NCI-H2196 treated with DMSO at 0.1 percent for 48 hours (cell line): ENCODE measurements at regions not wholly inside any gene's neighbourhood (a gene's known extent, or its start where the extent isn't known, plus 50 kb on each side); places are given as distances from the start of the nearest gene placed in this dataset.
A peak's percentile ranks its signal among the peaks of the same experiment; 100 is the strongest.

Source experiments
- DNase-seq: peaks from one replicate; lab custom pipeline; 2025; ENCODE audit not compliant: unreplicated experiment; lab: John Stamatoyannopoulos, UW

DNA sequence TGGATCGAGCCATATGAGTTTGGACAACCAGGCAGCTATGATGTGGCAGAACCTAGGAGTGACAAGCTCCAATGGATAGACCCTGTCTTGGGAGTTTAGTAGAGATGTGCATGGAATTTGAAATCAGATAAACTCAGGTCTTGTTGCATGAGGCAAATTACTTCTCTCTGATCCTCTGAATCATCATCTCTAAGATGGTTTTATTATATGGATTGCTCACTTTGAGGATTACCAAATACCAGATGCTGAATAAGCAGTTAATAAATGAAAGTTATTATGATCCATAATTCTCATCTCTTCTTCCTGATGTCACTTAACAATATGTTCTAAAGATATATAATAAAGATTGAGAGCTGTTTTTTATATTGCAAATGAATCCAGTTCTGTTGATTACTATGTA is 622.2 kb downstream of the NTRK3 start:
- DNase-seq = no peak

DNA sequence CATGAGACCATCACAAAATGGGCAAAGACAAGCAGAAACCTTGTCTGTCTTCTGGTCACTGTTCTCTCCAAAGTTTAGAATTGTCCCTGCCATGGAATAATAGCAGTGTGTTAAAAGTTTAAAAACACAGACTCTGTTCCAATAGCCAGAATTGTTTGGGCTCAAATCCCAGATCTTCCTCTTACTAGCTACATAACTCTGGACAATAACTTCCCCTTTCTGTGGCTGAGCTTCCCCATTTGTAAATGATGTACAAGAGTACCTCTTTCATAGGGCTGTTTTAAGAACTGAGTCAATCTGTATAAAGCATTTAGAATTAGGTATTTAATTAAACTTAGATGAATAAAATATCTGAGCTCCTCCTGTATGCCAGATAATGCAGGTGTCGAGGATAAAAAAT is 623.0 kb downstream of the NTRK3 start:
- DNase-seq = peak; percentile 14

DNA sequence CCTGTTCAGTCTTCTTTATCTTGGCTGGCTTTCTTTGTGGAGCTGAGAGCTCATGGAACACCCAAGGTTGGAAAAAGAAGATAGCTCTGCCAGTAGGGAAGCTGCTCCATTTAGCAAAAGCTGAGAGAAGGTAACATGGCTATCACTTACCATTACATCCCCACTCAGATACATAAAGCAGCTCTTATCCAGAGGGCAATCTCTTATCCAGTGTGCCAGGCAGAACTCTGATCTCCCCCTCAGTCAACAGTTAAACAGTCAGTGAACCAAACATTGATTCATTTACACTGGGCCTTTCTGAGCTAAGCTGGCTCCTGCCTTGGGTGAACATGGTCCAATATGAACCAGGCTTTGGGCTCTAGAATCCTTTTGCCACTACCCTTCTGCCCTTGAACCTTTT is 624.2 kb downstream of the NTRK3 start:
- no peak for DNase-seq

DNA sequence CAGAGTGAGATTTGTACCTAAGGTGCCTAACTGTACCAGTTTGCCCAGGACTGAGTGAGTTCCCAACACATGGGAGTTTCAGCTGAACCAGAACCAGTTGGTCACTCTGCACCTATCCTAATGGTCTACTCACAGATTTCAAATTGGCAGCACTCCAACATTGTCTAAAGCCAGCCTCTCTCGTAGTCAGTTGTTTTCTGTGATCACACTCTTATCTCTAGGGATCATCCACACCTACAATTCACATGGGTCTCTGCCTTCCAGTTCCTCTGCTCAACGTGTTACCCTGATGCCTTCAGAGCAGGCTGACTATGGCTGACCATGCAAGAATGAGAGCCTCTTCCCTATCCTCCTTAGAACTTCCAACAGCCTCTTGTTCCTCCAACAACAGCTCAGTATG is 624.8 kb downstream of the NTRK3 start:
- DNase-seq = no peak

DNA sequence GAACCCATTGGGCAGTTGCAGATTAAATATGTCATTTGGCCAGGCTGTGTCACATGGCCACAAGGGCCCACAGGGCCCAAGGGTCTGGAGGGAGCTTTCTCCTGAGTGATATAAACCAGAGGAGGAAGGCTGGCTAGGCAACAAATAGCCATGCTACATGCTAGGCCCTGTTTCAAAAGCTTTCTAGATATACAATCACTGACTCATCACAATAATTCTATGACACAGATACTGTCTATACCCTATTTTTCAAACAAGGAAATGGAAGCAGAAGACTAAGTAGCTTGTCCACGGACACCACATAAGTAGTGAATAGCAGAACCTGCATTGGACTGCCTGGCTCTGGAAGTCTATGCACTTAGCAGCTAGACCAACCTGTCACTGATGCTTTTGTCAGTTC is 625.4 kb downstream of the NTRK3 start:
- no peak for DNase-seq

DNA sequence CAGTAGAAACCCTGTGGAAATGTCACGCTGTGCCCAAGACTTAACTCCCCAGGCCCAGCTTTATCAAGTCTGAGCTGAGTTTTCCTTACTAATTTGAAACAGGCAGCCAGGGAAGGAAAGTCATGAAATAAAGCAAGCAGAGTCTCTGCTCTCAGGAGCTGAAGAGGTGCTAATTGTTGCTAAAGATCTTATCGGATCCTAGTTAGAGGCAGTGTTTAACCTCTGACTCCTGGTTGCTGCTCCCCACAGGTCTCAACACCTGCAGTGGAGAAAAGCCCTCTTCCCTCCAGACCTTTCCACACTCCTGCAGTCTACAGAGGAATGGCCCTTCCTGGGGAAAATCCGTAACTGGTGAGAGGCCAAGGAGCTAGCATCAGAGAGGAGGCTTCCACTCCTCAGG is 628.2 kb downstream of the NTRK3 start:
- no peak for DNase-seq

GRCh38 chr15:87626860-87627259 is 629.7 kb downstream of the NTRK3 start:
- no peak for DNase-seq

DNA sequence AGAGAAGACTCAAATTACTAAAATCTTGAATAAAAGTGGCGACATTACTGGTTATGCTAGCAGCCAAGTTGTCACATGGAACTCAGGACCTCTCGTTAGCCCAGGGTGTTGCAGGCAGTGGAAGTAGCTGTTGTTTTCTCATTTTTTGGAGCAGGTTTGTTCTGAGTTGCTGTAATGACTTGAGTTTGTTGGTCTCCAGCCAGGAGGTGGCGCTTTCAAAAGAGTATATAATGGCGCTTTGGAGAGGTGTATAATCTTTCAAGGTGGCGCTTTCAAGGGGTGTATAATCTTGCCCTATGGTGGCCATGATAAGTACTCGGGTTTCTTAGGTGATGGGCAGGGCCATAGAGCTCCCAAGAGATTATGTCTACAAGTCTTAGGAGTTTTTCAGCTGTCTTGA is 632.7 kb downstream of the NTRK3 start:
- DNase-seq = no peak

DNA sequence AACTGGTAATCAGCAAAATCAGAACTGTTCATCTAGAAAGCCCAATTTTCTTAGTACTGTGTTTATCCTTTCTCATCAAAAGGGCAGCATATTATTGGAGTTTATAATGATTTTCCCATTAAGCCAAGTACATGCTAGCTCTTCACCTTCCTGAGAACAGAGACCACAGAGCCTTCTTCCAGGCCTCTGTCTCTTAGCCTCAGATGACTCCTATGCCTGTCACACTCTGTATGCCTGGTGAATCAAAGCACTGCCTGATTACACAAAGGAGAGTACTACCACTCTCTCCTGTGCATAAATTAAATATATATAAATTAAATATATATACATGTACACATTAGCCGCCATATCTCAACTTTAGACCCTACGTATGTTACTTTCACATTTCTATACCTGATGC is 636.1 kb downstream of the NTRK3 start:
- no peak for DNase-seq

DNA sequence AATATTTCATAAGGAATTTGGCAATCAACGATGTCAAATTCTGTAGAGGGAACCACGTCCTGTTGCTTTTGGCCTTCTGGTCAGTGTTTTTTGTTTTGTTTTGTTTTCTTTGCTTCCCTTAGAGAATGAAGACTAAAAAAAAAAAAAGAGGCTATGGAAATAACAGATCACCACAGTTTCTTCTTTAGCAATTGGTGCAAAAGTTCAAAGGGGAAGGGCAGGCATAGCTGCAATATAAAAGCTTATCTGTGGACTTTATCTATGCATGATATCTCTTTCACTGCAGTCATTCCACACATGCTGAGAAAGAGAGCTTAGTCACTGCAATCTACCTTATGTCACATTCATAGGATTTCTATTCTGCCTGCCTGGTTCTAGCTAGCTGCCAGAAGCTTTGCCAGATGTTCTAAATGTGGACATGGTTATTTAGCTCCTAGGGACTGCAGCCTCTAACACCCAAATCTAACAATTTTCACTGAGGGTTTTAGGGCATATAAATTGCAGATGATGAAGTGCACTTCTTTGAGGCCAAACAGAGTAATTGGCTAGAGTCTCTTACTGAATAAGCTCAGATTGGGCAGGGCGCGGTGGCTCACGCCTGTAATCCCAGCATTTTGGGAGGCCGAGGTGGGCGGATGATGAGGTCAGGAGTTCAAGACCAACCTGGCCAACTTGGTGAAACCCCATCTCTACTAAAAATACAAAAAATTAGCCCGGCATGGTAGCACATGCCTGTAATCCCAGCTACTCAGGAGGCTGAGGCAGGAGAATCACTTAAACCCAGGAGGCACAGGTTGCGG is 637.2 kb downstream of the NTRK3 start:
- DNase-seq = no peak

GRCh38 chr15:87618203-87618725 is 638.3 kb downstream of the NTRK3 start:
- no peak for DNase-seq

GRCh38 chr15:87614704-87615103 is 641.8 kb downstream of the NTRK3 start:
- DNase-seq = no peak

DNA sequence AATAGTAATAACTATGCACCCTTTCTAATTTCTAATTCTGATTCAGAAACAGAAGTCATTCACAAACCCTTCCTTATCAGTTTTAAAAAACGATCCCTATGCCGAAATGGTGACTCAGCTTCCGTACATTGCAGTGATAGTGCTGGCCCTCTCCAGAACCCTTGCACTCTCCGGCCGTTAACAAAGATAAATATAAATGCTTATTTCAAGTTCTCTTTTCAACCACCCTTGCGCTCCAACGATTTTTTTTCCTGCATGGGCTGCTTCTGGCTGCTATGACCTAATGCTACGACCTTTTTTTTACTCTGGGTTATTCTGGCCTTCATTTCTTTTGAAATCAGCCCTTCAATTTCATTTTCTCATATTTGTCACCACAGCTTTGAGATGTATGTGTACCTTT is 646.2 kb downstream of the NTRK3 start:
- no peak for DNase-seq

- no peak for DNase-seq
Observed at GRCh38 chr15:87609894-87610293, 646.6 kb downstream of the NTRK3 start.

- DNase-seq = no peak
Observed at GRCh38 chr15:87609474-87609873, 647.1 kb downstream of the NTRK3 start.

DNA sequence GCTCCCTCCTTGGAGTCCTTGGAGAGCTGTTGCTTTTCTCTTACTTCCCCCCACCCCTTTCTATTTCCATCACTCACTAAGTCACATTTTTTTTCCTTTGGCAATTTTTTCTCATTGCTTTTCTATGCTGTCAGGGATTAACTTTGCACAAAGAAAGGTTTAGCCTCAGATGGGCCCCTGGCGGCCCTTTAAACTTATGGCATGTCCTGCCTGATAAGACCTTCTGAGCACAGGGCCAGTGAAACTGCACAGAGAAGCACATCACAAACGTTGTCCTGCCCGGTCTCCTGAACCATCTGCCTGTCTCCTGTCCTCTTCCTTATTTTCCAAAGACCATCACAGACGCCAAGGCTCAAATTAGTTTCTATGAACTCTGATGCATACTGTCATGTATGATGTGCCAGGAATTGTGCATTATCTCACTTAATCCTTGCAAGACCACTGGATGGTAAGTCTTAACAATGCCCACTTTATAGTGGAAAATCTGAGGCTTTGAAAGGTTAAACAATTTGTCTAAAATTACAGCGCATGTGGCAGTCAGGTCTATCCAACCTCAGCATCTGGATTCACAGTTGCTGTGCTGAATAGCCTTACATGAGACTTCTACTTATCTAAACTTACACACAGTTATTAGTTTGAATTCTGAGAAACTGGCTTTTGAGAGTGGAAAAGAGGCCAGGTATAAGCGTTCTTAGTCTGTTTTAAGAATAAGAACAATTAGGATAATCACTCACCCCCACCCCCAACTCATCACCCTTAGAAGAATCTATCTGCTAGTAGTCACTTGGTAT is 648.1 kb downstream of the NTRK3 start:
- DNase-seq = no peak

DNA sequence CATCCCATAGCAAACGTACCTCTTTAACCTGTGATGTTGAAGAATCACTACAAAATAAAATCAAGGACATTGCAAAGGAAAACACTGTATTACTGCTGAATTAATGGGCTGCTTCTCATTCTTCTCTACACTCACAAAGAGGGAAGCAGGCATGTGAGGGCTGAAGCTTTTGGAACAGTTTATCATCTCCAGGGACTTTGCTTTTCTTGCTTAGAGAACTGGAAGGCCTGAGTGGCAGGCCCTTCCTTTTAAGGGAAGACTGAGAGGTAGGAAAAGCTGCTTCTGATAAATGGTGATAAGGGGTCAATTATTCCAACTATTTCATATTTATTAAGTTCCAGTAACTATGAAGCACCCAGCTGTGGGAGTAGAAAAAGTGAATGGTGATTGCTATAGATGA is 649.6 kb downstream of the NTRK3 start:
- no peak for DNase-seq

DNA sequence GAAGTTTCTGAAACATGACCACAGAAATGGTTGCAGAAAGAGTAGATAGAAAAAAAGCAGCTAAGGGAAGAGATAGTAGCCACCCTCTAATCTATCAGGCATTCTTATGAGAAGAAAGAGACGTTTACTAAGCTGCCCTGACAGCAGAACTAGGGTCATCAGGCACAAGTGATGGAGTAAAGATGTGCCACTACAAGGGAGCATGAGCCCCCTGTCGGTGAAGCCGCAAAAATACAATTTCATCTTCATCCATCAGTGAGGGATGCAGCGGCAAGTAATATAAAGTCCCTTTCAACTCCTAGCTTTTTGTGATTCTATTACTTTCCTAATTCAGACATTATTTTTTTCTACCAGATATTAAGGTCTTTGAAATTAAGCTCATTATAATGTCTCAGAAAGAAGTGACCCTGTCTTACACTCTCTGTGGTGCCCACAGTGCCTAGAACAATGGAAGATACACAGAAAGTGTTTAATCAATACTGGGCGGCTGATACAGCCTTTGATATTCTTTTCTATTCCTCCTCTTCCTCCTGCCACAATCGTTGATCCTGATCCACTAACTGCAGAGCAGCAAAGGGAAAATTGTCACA is 651.6 kb downstream of the NTRK3 start:
- no peak for DNase-seq

DNA sequence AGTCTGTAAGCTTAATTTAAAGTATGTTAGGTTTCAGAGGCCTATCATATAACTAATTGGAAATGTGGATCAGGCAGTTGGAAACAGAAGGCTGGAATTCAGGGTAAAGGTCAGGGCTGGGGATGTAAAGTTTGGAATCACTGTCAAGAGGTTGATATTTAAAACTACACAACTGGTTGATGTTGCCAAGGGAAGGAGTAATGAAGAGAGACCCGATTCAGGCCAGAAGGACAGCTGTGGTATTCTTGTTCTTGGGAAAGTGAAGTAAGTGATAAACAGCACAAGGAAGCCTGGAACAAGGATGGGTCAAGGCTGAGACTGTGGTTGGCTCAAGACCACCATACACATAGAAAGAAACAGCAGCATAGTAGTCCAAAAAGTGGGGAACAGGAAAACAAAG is 654.2 kb downstream of the NTRK3 start:
- DNase-seq = no peak

DNA sequence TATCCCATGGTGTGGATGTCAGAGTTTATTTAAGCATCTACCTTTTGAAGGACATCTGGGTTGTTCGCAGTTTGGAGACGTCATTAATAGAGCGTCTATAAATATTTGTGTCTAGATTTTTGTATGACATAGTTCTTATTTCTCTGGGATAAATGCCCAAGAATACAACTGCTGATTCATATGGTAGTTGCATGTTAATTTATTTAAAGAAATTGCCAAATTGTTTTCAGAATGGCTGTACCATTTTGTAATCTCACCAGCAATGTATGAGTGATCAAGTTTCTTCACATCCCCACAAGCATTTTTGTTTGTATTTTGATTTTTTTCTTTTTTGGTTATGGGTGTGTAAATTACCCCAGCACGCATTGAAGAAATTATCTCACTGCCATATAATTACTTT is 656.9 kb downstream of the NTRK3 start:
- no peak for DNase-seq

- DNase-seq = peak; percentile 9
Observed at GRCh38 chr15:87597346-87598052, 659.0 kb downstream of the NTRK3 start.
